ENCODE measurements at regions not wholly inside any gene's neighbourhood (a gene's known extent, or its start where the extent isn't known, plus 50 kb on each side); places are given as distances from the start of the nearest gene placed in this dataset.

- H2AFZ ChIP-seq (ENCODE audit: low read depth, low read length) = no peak overlapping the region
- no peaks in the 10 kb centered on the region for H3K36me3 ChIP-seq (ENCODE audit: insufficient read depth, low read length)
- H4K20me1 ChIP-seq (ENCODE audit: insufficient read depth, low read length) = no peaks in the 10 kb centered on the region
- DNase-seq = no peak
- no peaks in the 10 kb centered on the region for H3K9me3 ChIP-seq (ENCODE audit: insufficient read depth, low read length, severe bottlenecking)
- H3K4me1 ChIP-seq (ENCODE audit: insufficient read depth, low read length) = no peaks in the 10 kb centered on the region
- ATAC-seq (ENCODE audit: insufficient read depth, low read depth) = no peak
- no peak overlapping the region for H3K9ac ChIP-seq (ENCODE audit: low read depth, low read length)
- no peak for TF ChIP-seq EZH2 (IDR thresholded peaks at IDR 0.05; ENCODE audit: borderline replicate concordance, low read depth, low read length, severe bottlenecking)
- no peak for TF ChIP-seq CTCF (IDR thresholded peaks at IDR 0.05; ENCODE audit: borderline replicate concordance, extremely low read depth, low read length, poor library complexity, severe bottlenecking)
- no peaks in the 10 kb centered on the region for H3K79me2 ChIP-seq (ENCODE audit: insufficient read depth, low read length)
- peaks cover 4% of the 10 kb centered on the region for H3K27me3 ChIP-seq (ENCODE audit: insufficient read depth, low read length, poor library complexity)
- H3K27ac ChIP-seq (ENCODE audit: low read length) = no peak overlapping the region
- H3K4me2 ChIP-seq (ENCODE audit: insufficient read depth, low read length) = no peak overlapping the region
- no peak overlapping the region for H3K4me3 ChIP-seq (ENCODE audit: low read depth in 1 of 2, low read length in 2 of 2)
Measured at GRCh38 chr10:28354511-28354910, 51.6 kb upstream of the MPP7 start.

GRCh38 chr10:28355376-28355775 lies 52.5 kb upstream of the MPP7 start:
- Histone ChIP-seq H3K4me1 (ENCODE audit: insufficient read depth, low read length) (no peaks in the 10 kb centered on the region), H3K79me2 (ENCODE audit: insufficient read depth, low read length) (no peaks in the 10 kb centered on the region), H3K9me3 (ENCODE audit: insufficient read depth, low read length, severe bottlenecking) (no peaks in the 10 kb centered on the region), H4K20me1 (ENCODE audit: insufficient read depth, low read length) (no peaks in the 10 kb centered on the region), H3K36me3 (ENCODE audit: insufficient read depth, low read length) (no peaks in the 10 kb centered on the region), H3K9ac (ENCODE audit: low read depth, low read length) (no peak overlapping the region), H3K4me2 (ENCODE audit: insufficient read depth, low read length) (no peak overlapping the region), H2AFZ (ENCODE audit: low read depth, low read length) (no peak overlapping the region), H3K27ac (ENCODE audit: low read length) (no peak overlapping the region), H3K27me3 (ENCODE audit: insufficient read depth, low read length, poor library complexity) (peaks cover 4% of the 10 kb centered on the region), H3K4me3 (ENCODE audit: low read depth in 1 of 2, low read length in 2 of 2) (no peak overlapping the region)
- ATAC-seq (ENCODE audit: insufficient read depth, low read depth) = no peak
- no peak for TF ChIP-seq EZH2 (IDR thresholded peaks at IDR 0.05; ENCODE audit: borderline replicate concordance, low read depth, low read length, severe bottlenecking)
- TF ChIP-seq CTCF (IDR thresholded peaks at IDR 0.05; ENCODE audit: borderline replicate concordance, extremely low read depth, low read length, poor library complexity, severe bottlenecking) = no peak
- DNase-seq = no peak

GRCh38 chr10:28359334-28359733 lies 56.5 kb upstream of the MPP7 start:
- TF ChIP-seq CTCF (IDR thresholded peaks at IDR 0.05; ENCODE audit: borderline replicate concordance, extremely low read depth, low read length, poor library complexity, severe bottlenecking) (no peak), EZH2 (IDR thresholded peaks at IDR 0.05; ENCODE audit: borderline replicate concordance, low read depth, low read length, severe bottlenecking) (no peak)
- H3K9me3 ChIP-seq (ENCODE audit: insufficient read depth, low read length, severe bottlenecking) = no peaks in the 10 kb centered on the region
- H3K4me3 ChIP-seq (ENCODE audit: low read depth in 1 of 2, low read length in 2 of 2) = no peak overlapping the region
- ATAC-seq (ENCODE audit: insufficient read depth, low read depth) (no peak), DNase-seq (no peak)
- no peak overlapping the region for H3K4me2 ChIP-seq (ENCODE audit: insufficient read depth, low read length)
- no peaks in the 10 kb centered on the region for H3K79me2 ChIP-seq (ENCODE audit: insufficient read depth, low read length)
- H3K9ac ChIP-seq (ENCODE audit: low read depth, low read length) = no peak overlapping the region
- no peaks in the 10 kb centered on the region for H4K20me1 ChIP-seq (ENCODE audit: insufficient read depth, low read length)
- no peak overlapping the region for H3K27ac ChIP-seq (ENCODE audit: low read length)
- no peaks in the 10 kb centered on the region for H3K36me3 ChIP-seq (ENCODE audit: insufficient read depth, low read length)
- no peaks in the 10 kb centered on the region for H3K27me3 ChIP-seq (ENCODE audit: insufficient read depth, low read length, poor library complexity)
- no peak overlapping the region for H2AFZ ChIP-seq (ENCODE audit: low read depth, low read length)
- no peaks in the 10 kb centered on the region for H3K4me1 ChIP-seq (ENCODE audit: insufficient read depth, low read length)

- H3K4me3 ChIP-seq (ENCODE audit: low read depth in 1 of 2, low read length in 2 of 2) = no peak overlapping the region
- no peaks in the 10 kb centered on the region for H3K79me2 ChIP-seq (ENCODE audit: insufficient read depth, low read length)
- no peak overlapping the region for H3K9ac ChIP-seq (ENCODE audit: low read depth, low read length)
- DNase-seq (no peak), ATAC-seq (ENCODE audit: insufficient read depth, low read depth) (no peak)
- no peak overlapping the region for H2AFZ ChIP-seq (ENCODE audit: low read depth, low read length)
- H3K27me3 ChIP-seq (ENCODE audit: insufficient read depth, low read length, poor library complexity) = no peaks in the 10 kb centered on the region
- H3K4me2 ChIP-seq (ENCODE audit: insufficient read depth, low read length) = no peak overlapping the region
- H4K20me1 ChIP-seq (ENCODE audit: insufficient read depth, low read length) = no peaks in the 10 kb centered on the region
- TF ChIP-seq EZH2 (IDR thresholded peaks at IDR 0.05; ENCODE audit: borderline replicate concordance, low read depth, low read length, severe bottlenecking) = no peak
- TF ChIP-seq CTCF (IDR thresholded peaks at IDR 0.05; ENCODE audit: borderline replicate concordance, extremely low read depth, low read length, poor library complexity, severe bottlenecking) = no peak
- no peak overlapping the region for H3K27ac ChIP-seq (ENCODE audit: low read length)
- H3K4me1 ChIP-seq (ENCODE audit: insufficient read depth, low read length) = no peaks in the 10 kb centered on the region
- no peaks in the 10 kb centered on the region for H3K36me3 ChIP-seq (ENCODE audit: insufficient read depth, low read length)
- no peaks in the 10 kb centered on the region for H3K9me3 ChIP-seq (ENCODE audit: insufficient read depth, low read length, severe bottlenecking)
Measured at GRCh38 chr10:28360175-28360574, 57.3 kb upstream of the MPP7 start.

Data from DND-41 (cell line).